Islet precursor cell (in vitro differentiated cells): ENCODE measurements at regions not wholly inside any gene's neighbourhood (a gene's known extent, or its start where the extent isn't known, plus 50 kb on each side); places are given as distances from the start of the nearest gene placed in this dataset.

ENCODE experiments used
- DNase-seq: peaks from one replicate; pipeline ENCODE4 v3.0.0-alpha.2; 2018

DNA sequence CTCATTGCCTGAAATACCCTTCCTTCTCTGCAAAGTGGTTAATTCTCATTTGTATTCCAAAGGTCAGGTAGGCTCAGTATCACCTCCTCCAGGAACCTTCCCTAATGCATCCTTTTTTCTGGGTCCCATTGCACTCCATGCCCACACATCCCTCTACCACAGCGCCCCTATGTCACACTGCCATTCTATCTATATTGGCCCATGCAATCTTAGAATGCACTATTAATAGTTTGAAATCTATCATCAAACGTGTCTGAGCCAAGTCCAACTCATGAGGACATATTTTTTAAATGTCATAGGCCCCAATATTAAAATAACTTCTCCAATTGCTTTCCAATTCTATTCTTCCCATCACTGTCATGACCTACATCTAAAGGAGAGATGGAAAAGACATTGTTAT, 495.1 kb downstream of the SOX6 start:
- no peak for DNase-seq

DNA sequence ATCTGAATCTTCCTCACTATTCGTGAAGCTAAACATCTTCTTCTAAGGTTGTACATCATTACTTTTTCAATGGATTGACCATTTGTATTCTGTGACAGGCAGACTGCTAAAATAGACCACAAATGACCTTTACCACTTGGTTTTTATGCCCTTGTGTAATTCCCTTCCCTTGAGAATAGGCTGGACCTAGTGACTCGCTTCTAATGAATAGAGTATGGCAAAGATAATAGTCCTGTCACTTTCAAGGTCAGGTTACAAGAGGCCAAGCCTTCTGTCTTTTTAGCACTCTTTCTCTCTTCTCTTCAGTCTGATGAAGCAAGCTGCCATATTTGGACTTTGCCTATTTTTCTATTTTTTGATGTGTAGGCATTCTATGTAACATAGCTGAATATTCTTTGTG, 492.9 kb downstream of the SOX6 start:
- DNase-seq, result no peak

DNA sequence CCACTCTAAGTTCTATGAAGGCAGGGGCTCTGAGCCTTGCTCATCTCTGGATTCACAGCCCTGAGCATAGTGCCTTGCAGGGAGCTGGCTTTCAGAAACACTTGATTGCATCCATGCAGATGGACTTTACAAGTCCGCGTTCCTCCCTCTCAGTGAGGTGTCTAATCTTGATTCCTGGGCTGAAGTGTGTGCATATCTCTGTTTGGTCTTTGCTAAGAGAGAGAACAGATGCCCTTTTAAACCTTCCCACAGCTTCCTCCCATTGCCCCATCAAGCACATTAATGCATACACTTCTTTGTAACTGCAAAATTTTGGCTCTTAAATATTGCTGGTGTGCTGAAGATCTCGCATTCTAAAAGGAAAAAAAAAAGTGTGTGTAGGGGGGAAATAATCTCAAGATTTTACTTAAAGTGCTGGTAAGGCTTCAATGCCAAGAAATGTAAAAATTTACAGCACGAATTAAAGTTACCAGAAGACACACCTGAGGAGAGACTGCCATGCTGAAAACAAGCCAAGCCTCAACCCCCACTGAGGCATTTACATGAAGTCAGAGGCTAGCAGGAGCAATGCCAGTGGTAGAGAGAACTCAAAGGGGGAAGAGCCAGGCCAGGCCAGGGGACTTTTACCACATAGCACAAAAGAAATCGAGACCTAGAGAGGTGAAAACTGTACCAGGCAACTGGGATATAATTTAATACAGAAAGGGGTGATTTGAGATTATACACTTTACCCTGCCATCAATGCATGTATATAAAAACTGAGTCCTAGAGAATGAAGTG, 492.1 kb downstream of the SOX6 start:
- DNase-seq, result no peak

DNA sequence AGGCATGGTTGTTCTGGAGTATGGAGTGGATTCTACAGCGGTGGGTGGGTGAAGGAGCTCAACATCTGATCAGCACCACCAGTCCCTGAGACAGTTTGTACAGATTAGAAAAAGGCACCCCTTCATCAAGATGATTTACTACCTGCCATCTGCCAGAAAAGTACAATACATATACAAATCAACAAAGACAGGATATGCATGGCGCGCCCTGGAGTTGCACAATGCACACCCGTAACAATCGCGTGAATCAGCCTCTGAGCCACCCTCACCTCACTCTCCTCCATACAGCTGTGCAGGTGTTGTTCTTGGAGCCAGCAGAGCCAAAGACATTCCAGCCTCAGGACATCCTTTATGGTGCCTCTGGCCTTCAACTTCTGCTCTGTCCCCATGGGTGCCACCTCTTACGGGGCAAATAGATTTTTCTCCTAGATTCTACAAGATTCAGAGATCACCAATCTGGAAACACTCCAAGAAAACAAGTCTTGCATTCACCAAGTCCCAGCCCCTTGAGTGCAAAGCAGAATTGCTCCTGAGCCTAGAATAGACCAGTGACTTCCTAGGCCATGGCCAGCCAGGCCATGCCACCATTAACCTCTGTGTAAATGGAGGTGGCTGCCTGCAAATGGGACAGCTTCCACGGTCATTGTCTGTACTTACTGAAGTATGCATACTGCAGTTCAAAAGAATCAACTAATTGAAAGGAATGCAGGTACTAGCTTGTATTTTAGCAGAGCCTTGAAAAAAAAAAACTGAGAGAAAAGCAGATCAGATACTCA, 490.9 kb downstream of the SOX6 start:
- DNase-seq, result peak; percentile 75

DNA sequence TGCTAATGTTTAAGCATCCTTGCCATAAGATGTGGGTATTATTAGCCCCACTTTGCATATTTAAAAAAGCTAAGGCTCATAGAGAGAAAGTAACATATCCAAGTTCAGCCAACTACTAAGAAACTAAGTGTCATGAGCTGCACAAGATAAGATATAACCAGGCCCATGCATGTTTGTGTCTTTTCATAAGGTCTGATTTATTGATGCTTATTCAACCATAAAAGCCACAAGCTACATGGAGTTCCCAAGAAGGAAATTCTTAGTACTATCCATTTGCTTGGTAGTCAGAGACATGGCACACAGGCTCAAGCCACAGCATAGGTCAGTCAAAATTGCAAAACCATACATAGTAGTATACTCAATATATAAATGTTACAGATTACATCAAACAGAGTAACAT, 488.5 kb downstream of the SOX6 start:
- no peak for DNase-seq

DNA sequence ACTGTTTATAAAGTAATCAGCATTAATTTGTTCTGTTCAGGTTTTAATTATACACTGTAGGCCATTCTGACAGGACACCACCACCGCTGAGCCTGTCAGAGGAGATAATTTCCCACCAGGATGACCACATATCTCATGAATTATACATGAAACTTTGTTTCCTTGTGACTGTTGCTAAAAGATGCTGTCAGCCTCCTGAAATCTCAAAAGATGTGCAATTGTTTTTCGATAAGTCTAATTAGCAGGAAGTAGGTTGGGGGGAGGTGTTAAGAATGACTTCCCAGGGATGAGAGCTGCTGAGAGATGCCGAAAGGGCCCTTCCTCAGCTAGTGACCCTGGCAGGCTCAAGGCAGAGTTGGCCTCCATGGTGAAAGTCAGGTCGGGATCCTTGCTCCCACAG, 485.4 kb downstream of the SOX6 start:
- peak; percentile 31 for DNase-seq

DNA sequence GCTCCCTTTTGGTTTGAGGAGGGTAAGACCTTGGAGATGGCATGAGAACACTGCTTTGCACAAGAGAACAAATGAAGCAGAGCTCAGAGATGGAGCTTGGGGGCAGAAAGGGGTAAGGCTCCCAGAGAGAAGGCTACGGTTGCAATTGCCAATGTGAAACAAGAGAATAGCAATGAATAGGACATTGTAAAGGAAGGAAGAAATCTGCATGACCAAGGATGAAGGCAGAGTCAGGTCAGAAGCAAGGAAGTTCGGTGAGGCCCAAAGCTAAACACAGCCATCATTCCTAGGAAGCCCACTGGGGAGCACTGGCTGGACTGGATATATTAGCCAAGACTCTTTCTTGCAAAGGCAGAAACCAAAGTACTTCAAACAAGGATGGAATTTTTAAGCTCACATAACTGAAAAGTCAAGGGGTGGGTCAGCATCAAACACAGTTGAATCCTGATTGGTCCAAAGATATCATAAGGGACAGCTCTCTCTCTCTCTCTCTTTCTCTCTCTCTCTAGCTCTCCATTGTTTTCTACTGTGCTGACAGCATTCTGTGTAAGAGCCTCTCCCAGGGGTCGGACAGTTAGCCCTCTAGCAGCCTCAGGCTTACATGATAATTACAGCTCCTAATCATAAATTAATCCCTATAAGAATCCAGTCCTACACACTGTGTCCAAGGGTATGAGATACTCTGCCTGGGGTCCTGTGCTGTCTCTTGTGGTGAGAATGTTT, 484.3 kb downstream of the SOX6 start:
- peak; percentile 20 for DNase-seq

DNA sequence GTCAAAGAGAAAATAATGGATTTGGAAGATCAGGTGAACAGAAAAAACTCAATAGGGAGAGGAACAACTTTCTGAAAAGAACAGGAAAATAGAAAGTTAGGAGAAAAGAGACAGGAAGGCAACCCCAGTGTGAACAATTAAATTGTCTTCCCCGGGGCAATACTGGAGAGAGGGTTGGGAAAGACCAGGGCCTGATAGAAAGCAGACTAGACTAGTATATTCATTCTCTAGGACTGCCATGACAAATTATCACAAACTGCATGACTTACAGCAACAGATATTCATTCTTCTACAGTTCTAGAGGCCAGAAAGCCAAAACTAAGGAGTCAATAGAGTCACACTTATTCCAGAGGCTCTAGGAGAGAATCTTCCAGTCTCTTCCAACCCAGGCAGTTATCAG, 482.8 kb downstream of the SOX6 start:
- peak; percentile 10 for DNase-seq

DNA sequence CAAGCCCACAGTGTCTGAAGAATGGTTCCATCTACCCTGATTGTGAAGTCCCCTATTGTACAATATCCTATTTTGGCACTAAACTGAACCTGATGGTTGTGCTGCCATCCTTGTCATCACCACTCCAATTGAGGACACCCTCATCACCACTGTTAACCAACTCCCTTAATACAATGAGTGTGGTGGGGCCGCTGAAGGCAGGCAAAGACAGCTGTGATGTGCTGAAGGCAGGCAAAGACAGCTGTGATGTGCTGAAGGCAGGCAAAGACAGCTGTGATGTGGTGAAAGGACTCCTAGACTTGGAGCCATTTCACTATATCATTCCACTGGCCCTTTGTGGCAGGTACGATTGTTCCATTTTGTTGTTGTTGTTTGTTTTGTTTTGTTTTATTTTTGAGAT, 481.6 kb downstream of the SOX6 start:
- peak; percentile 13 for DNase-seq

DNA sequence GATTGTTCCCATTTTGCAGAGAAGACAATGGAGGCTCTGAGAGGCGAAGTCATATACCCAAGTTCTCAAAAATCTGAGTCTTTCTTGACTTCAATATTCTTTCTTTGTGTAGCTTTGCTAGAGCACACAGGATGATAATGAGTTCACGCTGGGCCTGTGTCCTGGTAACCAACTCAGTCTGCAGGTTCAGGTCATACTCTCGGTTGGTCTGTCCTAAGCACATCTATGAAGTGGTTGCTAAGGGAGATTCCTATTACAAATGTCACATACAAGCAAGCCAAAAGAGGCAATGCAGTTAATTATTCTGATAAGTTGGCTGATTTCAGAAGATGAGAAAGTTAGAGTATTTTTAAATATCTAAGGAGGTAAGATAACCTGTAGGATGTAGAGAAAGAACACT, 481.0 kb downstream of the SOX6 start:
- DNase-seq, result no peak

DNA sequence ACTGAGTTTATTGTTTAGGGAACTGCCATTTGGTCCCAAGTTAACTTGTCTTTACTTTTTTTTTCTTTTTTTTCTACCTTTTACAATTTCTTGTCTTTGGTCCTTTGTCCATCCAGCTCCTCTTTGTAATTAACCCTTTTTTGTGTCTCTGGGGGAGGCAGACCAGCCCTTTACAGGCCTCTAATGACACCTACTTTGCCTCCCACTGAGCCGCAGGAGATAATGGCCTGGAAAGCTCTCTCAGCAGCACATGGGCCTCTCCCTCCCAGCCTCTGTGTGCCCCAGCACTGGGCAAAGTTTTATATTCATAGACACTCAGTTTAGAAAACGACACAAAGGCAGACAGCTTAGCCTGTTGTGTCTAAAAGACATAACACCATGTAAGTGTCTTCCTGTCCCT, 480.4 kb downstream of the SOX6 start:
- no peak for DNase-seq

DNA sequence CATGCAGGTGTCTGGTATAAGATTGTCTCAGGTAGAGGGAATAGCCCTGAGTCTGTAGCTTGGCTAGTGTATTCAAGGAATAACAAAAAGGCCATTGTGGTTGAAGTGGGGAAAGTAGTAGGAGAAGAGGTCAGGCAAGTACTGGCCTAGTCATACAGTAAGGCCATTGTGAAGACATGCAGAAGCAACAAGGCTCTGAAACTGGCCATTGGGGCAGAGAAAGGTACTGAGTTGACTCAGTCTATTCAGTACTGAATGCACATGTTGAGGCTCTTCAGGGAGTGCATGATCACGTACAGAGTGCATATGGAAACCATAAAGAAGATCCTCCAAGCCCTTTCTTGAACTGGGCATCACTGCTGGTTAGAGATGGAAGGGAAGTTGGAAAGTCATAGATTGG, 477.6 kb downstream of the SOX6 start:
- no peak for DNase-seq

DNA sequence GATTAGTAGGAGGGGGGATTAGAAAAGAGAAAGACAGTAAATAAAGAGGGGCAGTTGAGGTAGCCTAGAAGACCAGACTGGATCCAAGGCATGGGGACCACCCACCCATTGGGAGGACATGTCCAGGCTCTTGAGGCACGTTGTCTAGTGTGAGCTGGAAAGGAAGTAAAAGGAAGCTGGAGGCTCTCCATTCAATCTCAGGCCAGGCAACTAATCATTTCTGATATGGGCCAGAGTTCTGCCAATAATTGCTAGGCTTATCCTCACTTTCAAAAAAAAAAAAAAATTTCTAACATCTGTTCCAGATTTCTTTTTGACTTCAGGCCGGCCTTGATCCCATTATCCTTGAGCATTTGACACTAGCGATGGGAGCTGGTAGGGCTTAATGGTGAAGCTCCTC, 476.1 kb downstream of the SOX6 start:
- DNase-seq, result no peak

DNA sequence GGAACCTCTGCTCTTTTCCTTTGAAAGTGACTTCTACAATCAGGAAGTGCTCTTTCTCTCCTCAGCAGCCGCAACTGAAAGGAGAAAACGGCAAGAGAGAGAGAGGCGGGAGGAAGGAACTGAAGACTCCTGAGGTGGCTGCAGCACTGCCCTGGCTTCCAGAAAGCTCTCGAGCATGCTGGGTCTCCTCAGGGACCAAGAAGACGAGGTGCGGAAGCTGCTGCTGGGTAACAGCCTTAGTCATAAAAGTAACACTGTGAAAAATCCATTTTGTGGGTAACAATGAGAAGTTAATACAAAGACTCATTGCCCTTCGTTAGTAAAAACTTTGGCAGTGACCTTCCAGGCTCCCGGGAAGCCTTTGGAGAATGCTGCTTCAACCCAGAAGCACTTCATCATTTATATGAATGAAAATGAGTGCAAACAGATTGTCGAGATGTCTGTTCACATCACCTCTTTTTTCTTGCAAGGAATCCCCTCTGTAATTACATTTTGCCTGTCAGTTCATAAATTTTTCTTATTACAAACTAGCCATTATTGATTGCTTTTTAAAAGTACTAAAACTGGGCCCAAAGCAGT, 473.4 kb downstream of the SOX6 start:
- no peak for DNase-seq

DNA sequence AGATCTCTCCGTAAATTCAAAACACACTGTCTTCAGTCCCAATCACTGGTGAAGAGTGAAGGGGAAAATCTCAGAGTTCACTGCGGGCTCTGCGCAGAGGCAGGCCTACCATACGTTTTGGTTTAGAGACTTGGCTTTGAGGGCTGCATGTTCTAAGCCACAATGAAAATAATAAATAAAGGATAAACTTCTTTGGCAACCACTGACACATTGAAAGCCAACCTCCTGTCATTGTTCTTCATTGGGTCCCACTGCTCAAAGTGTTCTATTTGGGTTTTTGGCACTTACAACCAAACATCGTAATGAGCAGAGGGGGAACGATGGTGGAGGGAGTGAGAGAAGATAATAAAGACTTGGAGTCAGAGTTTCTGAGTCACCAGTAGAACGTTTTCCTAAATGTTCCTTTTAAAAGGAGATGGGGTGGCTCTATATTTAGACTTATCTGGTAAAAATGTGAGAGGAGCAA, 472.9 kb downstream of the SOX6 start:
- no peak for DNase-seq

DNA sequence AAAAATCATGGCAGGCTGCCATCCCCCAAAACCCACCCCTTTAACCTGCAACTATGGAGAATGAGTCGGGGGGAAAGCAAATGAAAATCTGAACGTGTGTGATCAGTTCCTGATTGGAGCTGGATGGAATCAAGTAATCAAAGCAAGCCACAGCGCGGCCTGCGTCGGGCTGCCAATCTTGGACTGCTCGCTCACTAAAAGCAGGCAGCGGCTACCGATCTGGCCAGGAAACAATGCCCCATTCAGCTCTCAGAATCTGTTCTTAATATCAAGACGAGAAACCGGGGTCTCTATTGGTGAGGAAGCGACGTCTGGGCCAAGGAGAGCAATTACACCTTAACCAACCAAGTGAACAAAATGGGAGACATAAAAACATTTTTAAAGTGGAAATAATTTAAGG, 472.2 kb downstream of the SOX6 start:
- no peak for DNase-seq

DNA sequence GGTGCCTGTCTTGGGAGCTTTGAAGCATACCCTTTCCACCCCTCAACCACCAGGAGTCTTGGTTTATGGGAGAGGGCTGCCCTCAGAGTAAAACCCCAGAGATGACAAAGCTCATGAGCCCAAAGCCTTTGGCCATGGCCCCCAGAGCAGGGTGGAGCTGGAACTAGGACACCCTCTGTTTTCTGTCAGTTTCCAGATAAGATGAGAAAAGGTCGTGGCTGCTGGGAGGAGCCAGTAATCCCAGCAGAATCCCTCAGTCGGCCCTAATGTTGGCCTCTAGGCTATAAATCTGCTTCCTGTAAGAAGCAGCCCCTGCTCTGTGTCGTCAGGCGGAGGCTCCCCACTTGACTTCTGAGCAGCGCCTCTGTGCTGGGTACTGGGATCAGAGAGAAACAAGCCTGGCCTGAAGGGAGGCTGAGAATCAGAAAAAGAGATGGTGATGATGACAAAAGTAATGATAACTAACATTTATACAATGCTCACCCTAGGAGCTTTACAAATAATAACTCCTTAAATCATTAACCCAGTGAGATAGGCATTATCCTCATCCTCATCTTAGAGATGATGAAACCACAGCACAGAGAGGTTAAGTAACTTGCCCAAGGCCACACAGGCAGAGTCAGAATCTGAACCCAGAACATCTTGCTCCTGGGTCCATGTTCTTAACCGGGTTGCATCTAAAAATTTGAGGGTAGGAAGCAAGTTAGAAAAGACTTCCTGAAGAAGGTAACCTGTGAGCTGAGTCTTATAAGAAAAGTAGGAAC, 471.4 kb downstream of the SOX6 start:
- DNase-seq, result peak; percentile 89

DNA sequence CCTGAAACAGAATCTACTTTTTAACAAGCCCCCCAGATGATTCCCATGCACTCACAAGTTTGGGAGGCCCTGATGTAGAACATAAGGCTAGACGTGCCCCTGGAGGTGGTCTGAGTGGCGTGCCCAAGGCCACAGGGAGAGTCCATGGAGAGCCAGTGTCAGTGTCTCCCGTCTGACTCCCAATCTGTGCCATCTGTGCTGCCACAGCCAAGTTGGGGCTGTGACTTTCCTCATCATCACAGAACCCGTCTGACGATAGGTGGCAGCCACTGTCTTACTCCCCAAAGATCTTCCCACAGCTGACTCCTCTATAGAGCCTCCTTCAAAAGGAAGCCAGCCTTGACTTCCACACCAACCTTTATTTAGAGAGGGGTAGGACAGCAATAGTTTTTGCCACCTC, 470.5 kb downstream of the SOX6 start:
- no peak for DNase-seq

DNA sequence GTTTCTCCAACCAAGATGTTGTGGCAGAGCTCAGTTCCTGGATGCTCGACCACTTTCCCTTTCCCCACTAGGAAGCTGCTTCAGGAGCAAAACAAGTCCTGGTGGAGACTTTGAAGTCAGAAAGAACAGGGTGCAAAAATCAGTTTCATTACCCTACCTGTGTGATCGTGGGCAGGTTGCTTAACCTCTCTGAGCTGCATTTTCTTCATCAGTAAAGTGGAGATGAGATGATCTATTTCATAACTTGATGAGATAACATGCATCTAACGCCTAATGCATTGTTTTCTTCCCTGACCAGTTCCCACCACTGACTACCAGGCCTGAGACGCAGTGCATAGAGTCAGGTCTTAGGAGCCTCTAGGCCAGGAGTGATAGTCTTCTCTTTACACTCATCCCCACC, 470.0 kb downstream of the SOX6 start:
- no peak for DNase-seq

DNA sequence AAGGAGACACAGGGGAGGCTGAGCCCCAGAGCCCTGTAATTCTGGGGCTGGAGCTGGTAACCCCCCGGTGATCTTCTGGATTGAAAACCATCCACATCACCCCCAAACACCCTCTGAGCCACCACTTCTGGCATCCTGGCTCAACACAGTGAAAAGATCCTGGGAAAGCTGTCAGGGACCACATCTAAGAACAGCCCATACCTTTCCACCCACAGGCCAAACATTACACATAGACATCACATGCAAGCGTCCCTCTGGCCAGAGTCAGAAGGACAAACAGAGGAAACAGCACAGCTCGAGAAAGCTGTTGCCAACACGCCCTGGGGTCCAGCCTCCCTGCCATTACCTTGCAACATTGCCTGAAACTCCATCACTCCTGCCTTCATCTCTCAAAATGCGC, 469.5 kb downstream of the SOX6 start:
- no peak for DNase-seq

DNA sequence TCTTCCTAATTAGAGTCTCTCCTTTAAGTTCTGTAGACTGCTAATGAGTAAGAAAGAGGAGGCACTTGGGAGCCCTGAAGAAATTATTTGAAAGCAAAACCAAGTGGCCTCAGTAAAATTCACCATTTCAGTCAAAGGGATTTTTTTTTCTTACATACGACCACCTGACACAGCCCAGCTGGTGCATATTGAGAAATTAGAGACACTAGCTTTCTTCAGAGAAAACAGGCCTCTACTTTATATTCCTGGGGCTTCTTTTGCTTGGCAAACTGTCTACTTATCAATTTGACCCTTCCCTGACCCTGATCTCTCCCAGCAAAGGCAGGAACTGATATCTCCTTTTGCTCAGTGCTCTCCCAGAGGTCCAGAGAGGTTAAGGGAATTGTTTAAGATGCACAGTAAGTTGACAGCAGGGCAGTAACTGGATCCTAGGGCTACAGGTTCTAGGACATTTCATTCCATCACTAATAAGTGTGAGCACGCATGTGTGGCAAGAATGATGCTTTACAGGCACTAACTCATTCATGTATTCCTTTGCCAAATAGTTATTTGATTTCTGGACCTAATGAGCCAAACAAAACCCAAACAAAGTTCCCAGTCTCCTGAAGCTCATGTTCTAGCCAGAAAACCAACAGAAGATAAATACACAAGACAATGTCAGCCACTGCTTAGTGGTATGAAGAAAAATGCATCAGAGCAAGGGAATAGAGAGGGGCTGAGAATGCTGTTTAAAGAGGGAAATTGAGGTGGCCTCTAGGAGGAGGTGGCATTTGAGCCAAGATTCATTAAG, 467.6 kb downstream of the SOX6 start:
- DNase-seq, result no peak
